ENCODE measurements at regions not wholly inside any gene's neighbourhood (a gene's known extent, or its start where the extent isn't known, plus 50 kb on each side); places are given as distances from the start of the nearest gene placed in this dataset.
"Not testable (repeated sequence)": the region's sequence is repeated elsewhere in the genome, so short reads cannot be mapped to it uniquely, and the experiment has no call there.

- no peak for DNase-seq (ENCODE audit: low spot score)
Measured at GRCh38 chr12:42030588-42030987, 114.1 kb downstream of the GXYLT1 start.

- no peak for DNase-seq (ENCODE audit: low spot score)
Measured at GRCh38 chr12:42027546-42027945, 117.1 kb downstream of the GXYLT1 start.

- DNase-seq (ENCODE audit: low spot score) = no peak
Measured at GRCh38 chr12:42024495-42024830, 120.2 kb downstream of the GXYLT1 start.

- DNase-seq (ENCODE audit: low spot score) = peak; percentile 45
Measured at GRCh38 chr12:42023733-42024494, 120.8 kb downstream of the GXYLT1 start.

- not testable (repeated sequence) for DNase-seq (ENCODE audit: low spot score)
Measured at GRCh38 chr12:42021937-42022336, 122.7 kb downstream of the GXYLT1 start.

- DNase-seq (ENCODE audit: low spot score) = no peak
Measured at GRCh38 chr12:42021469-42021868, 123.2 kb downstream of the GXYLT1 start.

GRCh38 chr12:42020226-42020625, 124.4 kb downstream of the GXYLT1 start:
- DNase-seq (ENCODE audit: low spot score) = no peak

GRCh38 chr12:42019746-42020145, 124.9 kb downstream of the GXYLT1 start:
- DNase-seq (ENCODE audit: low spot score) = no peak

GRCh38 chr12:42017051-42017450, 127.6 kb downstream of the GXYLT1 start:
- no peak for DNase-seq (ENCODE audit: low spot score)

- no peak for DNase-seq (ENCODE audit: low spot score)
Measured at GRCh38 chr12:42015051-42015461, 129.6 kb downstream of the GXYLT1 start.

GRCh38 chr12:42012501-42012900, 132.2 kb downstream of the GXYLT1 start:
- not testable (repeated sequence) for DNase-seq (ENCODE audit: low spot score)

GRCh38 chr12:42010715-42011114, 134.0 kb downstream of the GXYLT1 start:
- no peak for DNase-seq (ENCODE audit: low spot score)

- no peak for DNase-seq (ENCODE audit: low spot score)
Measured at GRCh38 chr12:42010257-42010656, 134.4 kb downstream of the GXYLT1 start.

- DNase-seq (ENCODE audit: low spot score) = no peak
Measured at GRCh38 chr12:42008996-42009395, 135.7 kb downstream of the GXYLT1 start.

- no peak for DNase-seq (ENCODE audit: low spot score)
Measured at GRCh38 chr12:42003031-42003430, 141.6 kb downstream of the GXYLT1 start.

GRCh38 chr12:42002563-42002962, 142.1 kb downstream of the GXYLT1 start:
- no peak for DNase-seq (ENCODE audit: low spot score)

- no peak for DNase-seq (ENCODE audit: low spot score)
Measured at GRCh38 chr12:41998436-41998835, 146.2 kb downstream of the GXYLT1 start.

- DNase-seq (ENCODE audit: low spot score) = no peak
Measured at GRCh38 chr12:41993283-41993682, 151.4 kb downstream of the GXYLT1 start.

GRCh38 chr12:41992692-41993215, 151.9 kb downstream of the GXYLT1 start:
- no peak for DNase-seq (ENCODE audit: low spot score)

GRCh38 chr12:41992022-41992421, 152.7 kb downstream of the GXYLT1 start:
- DNase-seq (ENCODE audit: low spot score) = no peak

GRCh38 chr12:41988715-41989114, 156.0 kb downstream of the GXYLT1 start:
- DNase-seq (ENCODE audit: low spot score) = no peak

- DNase-seq (ENCODE audit: low spot score) = not testable (repeated sequence)
Measured at GRCh38 chr12:41986513-41986912, 158.2 kb downstream of the GXYLT1 start.

- DNase-seq (ENCODE audit: low spot score) = no peak
Measured at GRCh38 chr12:41983856-41984255, 160.8 kb downstream of the GXYLT1 start.

GRCh38 chr12:41983394-41983793, 161.3 kb downstream of the GXYLT1 start:
- no peak for DNase-seq (ENCODE audit: low spot score)

Measured in A172 (cell line).